Lower leg skin (tissue), 3 donors: ENCODE measurements at regions not wholly inside any gene's neighbourhood (a gene's known extent, or its start where the extent isn't known, plus 50 kb on each side); places are given as distances from the start of the nearest gene placed in this dataset.

ENCODE experiments used
- CTCF ChIP-seq, 3 donors: fragments of 450-650 bp; IDR thresholded peaks; one replicate each; pipeline ENCODE4 v1.5.1; 2016; ENCODE audit warnings: antibody characterized with exemption in 3 of 3, mild to moderate bottlenecking in 3 of 3, moderate library complexity in 2 of 3
- POLR2A ChIP-seq, 2 donors: fragments of 450-650 bp; IDR thresholded peaks; one replicate each; pipeline ENCODE4 v1.6.1; 2016 to 2017; ENCODE audit warnings: antibody characterized with exemption in 2 of 2, mild to moderate bottlenecking in 1 of 2, moderate library complexity in 1 of 2

DNA sequence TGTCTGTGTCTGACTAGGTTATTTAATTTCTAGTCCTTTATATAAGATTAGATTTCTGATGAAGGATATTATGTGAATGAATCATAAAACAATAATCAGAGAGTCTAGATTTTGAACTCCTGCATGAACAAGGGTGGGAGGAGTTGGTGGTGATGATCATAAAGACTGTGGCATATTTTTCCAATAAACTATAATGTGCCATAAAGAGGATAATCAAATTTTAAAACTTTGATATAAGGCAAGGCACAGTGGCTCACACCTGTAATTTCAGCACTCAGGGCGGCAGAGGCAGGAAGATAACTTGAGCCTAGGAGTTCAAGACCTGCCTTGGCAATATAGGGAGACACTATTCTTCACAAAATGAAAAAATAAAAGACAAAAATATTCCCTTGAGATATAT lies 473.3 kb downstream of the GABRG1 start:
- TF ChIP-seq CTCF (IDR thresholded peaks at IDR 0.05) (no peak), POLR2A (IDR thresholded peaks at IDR 0.05) (no peak)
